ENCODE measurements at regions not wholly inside any gene's neighbourhood (a gene's known extent, or its start where the extent isn't known, plus 50 kb on each side); places are given as distances from the start of the nearest gene placed in this dataset.
A peak's percentile ranks its signal among the peaks of the same experiment; 100 is the strongest.
"Not testable (repeated sequence)": the region's sequence is repeated elsewhere in the genome, so short reads cannot be mapped to it uniquely, and the experiment has no call there.

- no peak for DNase-seq
Measured at GRCh38 chr19:28297586-28298157, 915.3 kb downstream of the UQCRFS1 start.

- DNase-seq: no peak
Measured at GRCh38 chr19:28297036-28297435, 915.9 kb downstream of the UQCRFS1 start.

- no peak for DNase-seq
Measured at GRCh38 chr19:28296506-28296905, 916.4 kb downstream of the UQCRFS1 start.

- not testable (repeated sequence) for DNase-seq
Measured at GRCh38 chr19:28294975-28295374, 918.0 kb downstream of the UQCRFS1 start.

GRCh38 chr19:28294395-28294794 lies 918.6 kb downstream of the UQCRFS1 start:
- no peak for DNase-seq

- no peak for DNase-seq
Measured at GRCh38 chr19:28293685-28294084, 919.3 kb downstream of the UQCRFS1 start.

GRCh38 chr19:28292822-28293500 lies 920.0 kb downstream of the UQCRFS1 start:
- no peak for DNase-seq

GRCh38 chr19:28291874-28292273 lies 921.1 kb downstream of the UQCRFS1 start:
- DNase-seq: no peak

- no peak for DNase-seq
Measured at GRCh38 chr19:28290963-28291657, 921.8 kb downstream of the UQCRFS1 start.

- DNase-seq: peak; percentile 91
Measured at GRCh38 chr19:28289295-28290063, 923.5 kb downstream of the UQCRFS1 start.

GRCh38 chr19:28288572-28289264 lies 924.2 kb downstream of the UQCRFS1 start:
- DNase-seq: no peak

- no peak for DNase-seq
Measured at GRCh38 chr19:28285917-28286316, 927.0 kb downstream of the UQCRFS1 start.

GRCh38 chr19:28285078-28285477 lies 927.9 kb downstream of the UQCRFS1 start:
- DNase-seq: no peak

GRCh38 chr19:28284389-28284788 lies 928.6 kb downstream of the UQCRFS1 start:
- DNase-seq: no peak

- DNase-seq: no peak
Measured at GRCh38 chr19:28283592-28283991, 929.4 kb downstream of the UQCRFS1 start.

- no peak for DNase-seq
Measured at GRCh38 chr19:28281676-28282075, 931.3 kb downstream of the UQCRFS1 start.

GRCh38 chr19:28264556-28264955 lies 948.4 kb downstream of the UQCRFS1 start:
- no peak for DNase-seq

GRCh38 chr19:28258829-28259228 lies 954.1 kb downstream of the UQCRFS1 start:
- DNase-seq: no peak

GRCh38 chr19:28257396-28257795 lies 955.6 kb downstream of the UQCRFS1 start:
- DNase-seq: no peak

GRCh38 chr19:28247243-28247642 lies 965.7 kb downstream of the UQCRFS1 start:
- no peak for DNase-seq

- DNase-seq: no peak
Measured at GRCh38 chr19:28245937-28246336, 967.0 kb downstream of the UQCRFS1 start.

GRCh38 chr19:28244966-28245365 lies 968.0 kb downstream of the UQCRFS1 start:
- DNase-seq: no peak
